LNCaP clone FGC (cell line): ENCODE measurements at regions not wholly inside any gene's neighbourhood (a gene's known extent, or its start where the extent isn't known, plus 50 kb on each side); places are given as distances from the start of the nearest gene placed in this dataset.

Experiments used
- DNase-seq: peaks from one replicate; pipeline ENCODE4 v3.0.0-alpha.2; 2011; ENCODE audit warnings: low read depth
- H3K4me3 ChIP-seq: 2 replicates; pipeline ENCODE4 v1.5.1; 2011; ENCODE audit warnings: mild to moderate bottlenecking, low read depth, low read length, control low read depth
- CTCF ChIP-seq: IDR thresholded peaks from 2 replicates; pipeline ENCODE4 v1.5.1; 2012; ENCODE audit warnings: mild to moderate bottlenecking; ENCODE audit not compliant: control insufficient read depth, insufficient read depth; ENCODE audit errors: extremely low read depth

GRCh38 chr16:79658301-79659033 lies 57.9 kb upstream of the MAF start:
- no peak for DNase-seq
- TF ChIP-seq CTCF = no peak
- H3K4me3 ChIP-seq = no peak overlapping the region

GRCh38 chr16:79656553-79657115 lies 56.1 kb upstream of the MAF start:
- no peak overlapping the region for H3K4me3 ChIP-seq
- no peak for DNase-seq
- TF ChIP-seq CTCF = no peak

GRCh38 chr16:79653373-79653891 lies 52.9 kb upstream of the MAF start:
- no peak for DNase-seq
- no peak overlapping the region for H3K4me3 ChIP-seq
- no peak for TF ChIP-seq CTCF

GRCh38 chr16:79651363-79651762 lies 50.8 kb upstream of the MAF start:
- DNase-seq = no peak
- no peak overlapping the region for H3K4me3 ChIP-seq
- no peak for TF ChIP-seq CTCF
